Hepatic stellate cell (primary cell): ENCODE measurements at regions not wholly inside any gene's neighbourhood (a gene's known extent, or its start where the extent isn't known, plus 50 kb on each side); places are given as distances from the start of the nearest gene placed in this dataset.
"Not testable (repeated sequence)": the region's sequence is repeated elsewhere in the genome, so short reads cannot be mapped to it uniquely, and the experiment has no call there.

ENCODE experiments used
- DNase-seq: peaks from one replicate; pipeline ENCODE4 v3.0.0; 2011; ENCODE audit warnings: low spot score

GRCh38 chr6:155582016-155582991 lies 126.7 kb upstream of the NOX3 start:
- DNase-seq: no peak

- no peak for DNase-seq
Observed at GRCh38 chr6:155580904-155581303, 125.3 kb upstream of the NOX3 start.

GRCh38 chr6:155578251-155578650 lies 122.6 kb upstream of the NOX3 start:
- DNase-seq: no peak

- DNase-seq: no peak
Observed at GRCh38 chr6:155561966-155562364, 106.3 kb upstream of the NOX3 start.

- no peak for DNase-seq
Observed at GRCh38 chr6:155561257-155561965, 105.8 kb upstream of the NOX3 start.

GRCh38 chr6:155549928-155550327 lies 94.3 kb upstream of the NOX3 start:
- DNase-seq: no peak

- no peak for DNase-seq
Observed at GRCh38 chr6:155549028-155549798, 93.6 kb upstream of the NOX3 start.

- no peak for DNase-seq
Observed at GRCh38 chr6:155548576-155548975, 92.9 kb upstream of the NOX3 start.

- no peak for DNase-seq
Observed at GRCh38 chr6:155544677-155545076, 89.0 kb upstream of the NOX3 start.

- no peak for DNase-seq
Observed at GRCh38 chr6:155543166-155543847, 87.7 kb upstream of the NOX3 start.

- DNase-seq: no peak
Observed at GRCh38 chr6:155542036-155542435, 86.4 kb upstream of the NOX3 start.

- no peak for DNase-seq
Observed at GRCh38 chr6:155538708-155539390, 83.2 kb upstream of the NOX3 start.

- no peak for DNase-seq
Observed at GRCh38 chr6:155534678-155535077, 79.0 kb upstream of the NOX3 start.

- peak; percentile 11 for DNase-seq
Observed at GRCh38 chr6:155530219-155530834, 74.7 kb upstream of the NOX3 start.

- DNase-seq: not testable (repeated sequence)
Observed at GRCh38 chr6:155529814-155530213, 74.2 kb upstream of the NOX3 start.

- DNase-seq: peak; percentile 55
Observed at GRCh38 chr6:155528982-155529453, 73.4 kb upstream of the NOX3 start.

GRCh38 chr6:155528335-155528734 lies 72.7 kb upstream of the NOX3 start:
- DNase-seq: no peak

- DNase-seq: no peak
Observed at GRCh38 chr6:155527443-155527842, 71.8 kb upstream of the NOX3 start.

- DNase-seq: no peak
Observed at GRCh38 chr6:155523821-155524651, 68.4 kb upstream of the NOX3 start.

- DNase-seq: no peak
Observed at GRCh38 chr6:155521719-155522118, 66.1 kb upstream of the NOX3 start.
